GM21360 (cell line): ENCODE measurements at regions not wholly inside any gene's neighbourhood (a gene's known extent, or its start where the extent isn't known, plus 50 kb on each side); places are given as distances from the start of the nearest gene placed in this dataset.

Source experiments
- ATAC-seq: cut with Tn5 transposase; IDR thresholded peaks from one replicate; pipeline ENCODE4 v1.9.1; 2021; ENCODE audit warnings: mild to moderate bottlenecking, moderate library complexity; ENCODE audit not compliant: unreplicated experiment

- no peak for ATAC-seq
Observed at GRCh38 chr11:19565639-19566038, 147.0 kb upstream of the NAV2 start.

DNA sequence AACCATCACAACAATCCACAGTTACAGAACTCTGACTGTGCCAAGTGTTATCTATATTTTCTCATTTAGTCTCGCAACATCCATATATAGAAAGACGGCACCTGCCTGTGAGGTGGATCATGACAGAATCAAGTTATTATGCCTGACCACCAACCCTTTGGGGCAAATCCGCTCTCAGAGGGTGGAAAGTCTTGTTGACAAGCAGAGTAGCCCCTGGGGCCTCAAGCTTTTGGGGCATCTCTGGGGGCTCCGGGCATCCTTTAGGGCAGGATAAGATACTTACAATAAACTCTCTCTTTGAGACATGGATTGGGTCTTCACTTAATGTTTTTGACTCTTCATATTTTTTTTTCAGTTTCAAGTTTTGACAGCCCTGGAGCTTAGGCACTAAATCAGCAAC lies 150.5 kb upstream of the NAV2 start:
- ATAC-seq: no peak

DNA sequence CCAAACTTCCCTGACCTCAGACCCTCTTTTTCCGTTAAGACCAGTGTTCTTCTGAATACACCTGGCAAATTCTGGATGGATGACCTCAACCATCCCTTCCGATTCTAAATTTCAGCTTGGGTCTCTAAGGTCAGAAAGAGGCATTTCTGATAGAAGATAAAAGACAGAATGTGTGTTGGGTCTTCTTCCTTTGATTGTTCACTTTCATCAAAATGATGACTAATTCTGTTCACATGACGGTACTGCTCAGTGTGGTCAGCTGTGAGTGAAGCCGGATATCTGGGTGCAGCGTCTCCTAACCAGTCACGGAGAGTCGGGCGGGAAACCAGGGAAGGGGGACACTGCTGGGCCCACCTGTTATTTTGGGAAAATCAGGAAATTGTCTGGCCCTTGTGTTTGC lies 151.6 kb upstream of the NAV2 start:
- no peak for ATAC-seq

- ATAC-seq: no peak
Observed at GRCh38 chr11:19560156-19560555, 152.5 kb upstream of the NAV2 start.

GRCh38 chr11:19559746-19560145 lies 152.9 kb upstream of the NAV2 start:
- no peak for ATAC-seq

- ATAC-seq: no peak
Observed at GRCh38 chr11:19558189-19558986, 154.2 kb upstream of the NAV2 start.

GRCh38 chr11:19557720-19558140 lies 154.9 kb upstream of the NAV2 start:
- no peak for ATAC-seq

DNA sequence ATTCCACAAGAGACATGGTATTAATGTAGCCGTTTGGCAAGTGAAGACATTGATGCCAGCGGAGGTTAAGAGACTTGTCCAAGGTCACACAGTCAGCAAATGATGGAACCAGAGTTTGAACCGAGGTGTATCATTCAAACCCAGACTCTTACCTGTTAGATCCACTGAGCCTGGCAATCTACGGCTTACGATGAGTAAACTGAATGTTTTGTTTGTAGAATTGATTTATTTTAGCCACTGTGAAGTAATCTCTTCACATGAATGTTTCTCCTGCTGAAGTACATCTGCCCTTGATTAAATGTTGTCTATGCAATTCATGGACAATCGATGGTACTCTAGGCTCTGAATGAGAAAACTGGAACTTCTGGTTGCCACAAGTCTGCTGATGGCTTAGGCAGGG lies 155.5 kb upstream of the NAV2 start:
- ATAC-seq: no peak

DNA sequence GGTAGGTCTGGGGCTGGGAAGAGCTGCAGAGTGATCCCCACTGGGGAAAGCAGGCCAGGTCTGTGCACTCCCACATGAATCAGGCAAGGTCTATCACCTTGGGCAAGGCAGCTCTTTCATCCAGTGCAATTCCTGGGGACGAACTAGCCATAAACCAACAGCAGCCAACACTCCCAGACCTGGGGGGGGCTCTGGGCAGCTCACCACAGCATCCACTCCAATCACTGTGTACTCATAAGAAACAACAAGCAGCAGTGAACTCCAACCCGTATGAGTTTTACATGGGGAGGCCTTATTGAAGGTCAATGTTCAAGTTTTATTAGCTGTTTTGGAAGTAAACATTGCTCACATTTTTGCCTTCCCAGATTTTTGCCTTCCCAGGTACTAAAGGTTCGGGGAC lies 157.4 kb upstream of the NAV2 start:
- ATAC-seq: no peak

DNA sequence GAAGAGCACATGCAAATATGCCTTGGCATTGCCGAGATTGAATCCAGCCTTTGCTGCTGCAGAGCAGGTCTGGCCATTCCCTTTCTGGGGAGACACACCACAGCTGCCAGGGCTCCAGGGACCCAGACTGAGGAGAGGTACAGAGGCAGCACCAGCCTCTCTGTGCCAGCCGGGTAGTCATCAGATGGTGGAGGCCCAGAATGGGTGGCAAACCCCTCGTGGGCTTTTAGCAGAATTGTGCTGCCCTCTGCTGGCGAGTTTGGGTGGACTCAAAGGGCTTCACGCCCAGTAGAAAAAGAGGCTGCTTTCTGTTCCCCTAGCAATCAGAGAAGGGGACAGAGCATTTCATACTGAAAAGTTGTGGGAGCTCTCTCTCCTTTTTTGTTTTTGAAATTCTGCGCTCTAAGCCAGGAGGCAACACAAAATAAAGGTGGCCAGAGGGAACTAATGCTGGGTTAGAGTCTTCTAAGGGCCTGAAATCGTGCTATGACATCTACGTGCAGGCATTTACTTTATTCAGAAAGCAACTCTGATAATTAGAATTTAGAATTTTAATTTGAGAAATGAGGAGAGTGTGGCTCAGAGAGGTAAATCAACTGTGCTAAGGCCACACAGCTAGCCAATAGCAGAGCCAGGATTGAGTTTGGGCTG lies 158.8 kb upstream of the NAV2 start:
- ATAC-seq: peak; percentile 63

GRCh38 chr11:19552656-19553260 lies 159.9 kb upstream of the NAV2 start:
- no peak for ATAC-seq

DNA sequence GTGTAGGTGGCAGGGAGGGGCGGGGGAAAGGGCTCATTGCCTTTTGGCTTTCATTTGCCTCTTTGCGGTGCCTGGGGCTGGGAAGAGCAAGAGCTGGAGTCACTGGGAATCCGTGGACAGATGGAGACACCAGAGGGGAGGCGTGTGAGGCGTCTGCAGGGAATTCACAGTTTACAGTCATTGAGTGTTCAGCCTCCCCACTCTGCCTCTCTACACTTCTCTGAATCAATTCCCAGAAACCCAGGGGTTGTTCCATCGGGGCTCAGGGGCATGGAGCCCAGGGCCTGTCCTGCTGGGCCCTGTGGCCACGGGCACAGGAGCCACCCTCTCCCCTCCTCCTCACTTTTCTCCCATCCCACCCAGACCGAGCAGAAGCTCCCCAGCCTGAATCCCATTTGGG lies 160.5 kb upstream of the NAV2 start:
- no peak for ATAC-seq

DNA sequence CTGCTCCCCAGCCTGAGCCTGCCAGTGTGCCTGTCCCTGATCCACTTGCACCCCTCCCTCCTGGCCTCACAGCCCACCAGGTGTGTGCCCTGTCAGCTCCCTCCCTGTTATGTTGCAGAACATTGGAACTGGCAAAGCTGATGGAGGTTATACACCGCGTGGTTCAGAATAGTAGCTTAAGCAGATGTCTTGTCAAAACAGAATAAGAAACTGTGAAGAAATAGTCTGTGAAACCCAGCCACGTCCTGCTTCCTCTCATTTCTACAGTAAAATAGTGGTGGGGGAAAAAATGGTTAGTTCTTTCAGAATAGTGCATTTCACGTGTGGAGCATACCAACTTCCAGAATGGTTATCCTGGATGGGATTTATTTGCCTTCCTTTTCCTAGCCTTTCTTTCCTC lies 161.2 kb upstream of the NAV2 start:
- ATAC-seq: no peak

- no peak for ATAC-seq
Observed at GRCh38 chr11:19547044-19547443, 165.6 kb upstream of the NAV2 start.

- ATAC-seq: no peak
Observed at GRCh38 chr11:19546325-19546724, 166.3 kb upstream of the NAV2 start.

DNA sequence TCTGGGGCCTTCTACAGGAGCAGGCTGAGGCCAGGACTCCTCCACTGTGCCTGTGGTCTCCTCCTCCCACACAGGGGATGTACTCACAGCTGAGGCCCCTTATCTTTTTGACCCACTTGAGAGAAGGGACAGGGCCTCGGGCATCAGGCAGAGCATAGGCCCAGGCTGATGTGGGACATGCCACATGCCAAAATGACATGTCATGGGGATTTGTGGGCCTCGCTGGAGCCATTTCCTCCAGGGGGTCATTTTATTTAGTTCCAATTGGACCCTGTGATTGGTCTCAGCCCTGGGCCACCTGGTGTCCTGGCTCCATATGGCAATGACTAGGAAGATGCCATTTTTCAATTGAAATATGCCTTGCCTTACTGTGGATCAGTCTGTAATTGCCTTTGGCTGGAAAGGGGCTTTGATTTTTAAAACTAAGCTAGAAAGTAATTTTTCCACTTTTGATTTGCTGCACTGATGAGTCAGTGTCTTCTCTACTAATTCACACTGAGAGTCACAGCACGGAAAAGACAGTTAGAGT lies 171.1 kb upstream of the NAV2 start:
- no peak for ATAC-seq

- no peak for ATAC-seq
Observed at GRCh38 chr11:19539861-19540260, 172.8 kb upstream of the NAV2 start.

- no peak for ATAC-seq
Observed at GRCh38 chr11:19537803-19538453, 174.7 kb upstream of the NAV2 start.

DNA sequence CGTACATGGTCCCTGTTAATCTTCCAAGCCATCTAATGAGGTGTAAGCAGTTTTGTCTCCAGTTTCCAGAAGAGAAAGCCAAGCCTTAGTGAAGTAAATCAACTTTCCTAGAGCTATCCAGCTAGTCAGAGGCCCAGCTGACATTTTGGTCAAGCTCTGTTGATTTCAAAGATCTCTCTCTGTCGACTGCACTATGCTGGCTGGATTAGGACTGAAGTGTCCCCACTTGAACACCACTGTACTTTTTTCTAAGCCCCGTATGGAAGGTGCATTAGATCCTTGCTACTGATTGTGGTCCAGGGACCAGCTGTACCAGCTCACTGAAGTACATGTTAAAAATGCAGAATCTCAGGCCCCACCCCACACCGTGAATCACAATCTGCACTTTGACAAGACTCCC lies 176.5 kb upstream of the NAV2 start:
- ATAC-seq: no peak

DNA sequence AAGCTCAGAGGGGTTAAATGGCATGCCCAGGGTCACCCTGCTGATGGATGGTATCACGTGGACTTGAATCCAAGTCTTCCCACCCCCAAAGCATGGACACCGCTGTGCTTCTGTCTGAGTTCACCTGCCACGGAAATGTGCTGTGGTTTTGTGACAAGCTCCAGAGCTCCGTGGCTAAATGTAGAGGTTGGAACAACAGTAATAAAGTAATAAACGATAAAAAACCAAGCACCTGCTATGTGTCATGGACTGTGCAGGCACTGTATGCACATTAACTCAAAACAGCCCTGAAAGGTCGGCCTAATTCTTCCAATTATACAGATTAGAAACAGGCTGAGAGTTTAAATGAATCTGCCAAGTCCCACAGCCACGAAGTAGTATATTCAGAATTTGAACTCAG lies 182.1 kb upstream of the NAV2 start:
- no peak for ATAC-seq

- ATAC-seq: no peak
Observed at GRCh38 chr11:19526119-19526518, 186.5 kb upstream of the NAV2 start.
